HG03565 (cell line): ENCODE measurements at regions not wholly inside any gene's neighbourhood (a gene's known extent, or its start where the extent isn't known, plus 50 kb on each side); places are given as distances from the start of the nearest gene placed in this dataset.

Source experiments
- ATAC-seq: cut with Tn5 transposase; IDR thresholded peaks from one replicate; pipeline ENCODE4 v1.9.1; 2021; ENCODE audit warnings: mild to moderate bottlenecking, moderate library complexity; ENCODE audit not compliant: unreplicated experiment

DNA sequence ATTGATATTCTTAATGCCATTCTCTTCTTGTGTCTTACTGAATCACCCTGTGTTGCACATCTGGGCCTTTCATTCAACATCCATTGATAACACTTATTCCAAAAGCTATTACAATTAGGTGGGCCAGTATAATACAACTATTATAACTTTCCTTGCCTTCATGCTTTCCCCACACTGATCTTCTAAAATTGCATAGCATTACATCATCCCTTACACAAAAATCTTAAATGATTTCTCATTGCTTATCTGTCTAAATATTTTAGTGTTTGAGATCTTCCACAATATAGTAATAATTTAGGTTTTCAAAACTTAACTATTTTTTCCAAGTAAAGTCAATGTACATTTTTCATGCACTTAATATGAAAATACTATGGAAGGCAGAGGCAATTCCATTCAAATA, 1634.1 kb downstream of the PLA2G4A start:
- no peak for ATAC-seq

DNA sequence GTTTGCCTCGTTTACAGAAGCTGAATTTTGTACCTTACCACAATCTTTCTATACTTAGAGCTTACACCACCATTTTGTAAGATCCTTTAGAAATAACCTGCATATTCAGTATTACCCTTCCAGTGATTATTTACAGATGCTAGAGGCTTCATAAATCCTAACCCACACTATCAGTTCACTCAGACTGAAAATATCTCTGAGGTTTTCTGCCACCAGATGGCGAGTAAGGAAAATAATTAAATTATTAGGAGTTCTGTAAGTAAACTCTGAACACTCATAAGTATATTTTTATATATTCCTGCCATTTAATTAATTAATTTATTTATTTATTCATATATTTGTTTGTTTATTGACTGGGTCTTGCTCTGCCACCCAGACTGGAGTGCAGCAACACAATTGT, 1635.2 kb downstream of the PLA2G4A start:
- ATAC-seq, result no peak

DNA sequence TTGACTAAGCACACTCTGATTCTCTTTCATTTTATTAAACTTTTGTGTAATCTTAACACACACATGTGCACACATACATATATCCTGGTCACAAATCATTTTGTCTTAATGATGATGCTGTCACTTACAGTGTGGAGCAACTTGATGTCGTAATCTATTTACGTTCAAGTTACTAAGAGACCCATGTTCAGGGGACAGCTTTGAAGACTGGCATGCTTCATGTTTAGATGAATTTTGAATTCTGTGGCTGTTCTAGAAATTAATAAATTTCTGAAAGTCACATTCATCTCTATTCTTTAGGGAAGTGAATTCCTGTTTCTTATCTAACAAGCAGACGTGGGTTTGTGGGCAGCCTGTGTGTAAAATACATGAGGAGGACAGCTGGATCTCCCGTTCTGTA, 1637.8 kb downstream of the PLA2G4A start:
- ATAC-seq, result no peak

DNA sequence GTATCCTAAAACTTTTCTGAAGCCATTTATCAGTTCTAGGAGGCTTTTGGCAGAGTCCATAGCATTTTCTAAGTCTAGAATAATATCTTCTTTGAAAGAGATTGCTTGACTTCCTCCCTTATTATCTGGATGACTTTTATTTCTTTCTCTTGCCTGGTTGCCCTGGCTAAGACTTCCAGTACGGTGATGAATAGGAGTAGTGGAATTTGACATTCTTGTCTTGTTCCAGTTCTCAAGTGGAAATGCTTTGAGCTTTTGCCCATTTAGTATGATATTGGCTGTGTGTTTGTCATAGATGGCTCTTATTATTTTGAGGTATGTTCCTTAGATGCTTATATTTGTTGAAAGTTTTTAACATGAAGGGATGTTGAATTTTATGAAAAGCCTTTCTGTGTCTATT, 1647.9 kb downstream of the PLA2G4A start:
- no peak for ATAC-seq

DNA sequence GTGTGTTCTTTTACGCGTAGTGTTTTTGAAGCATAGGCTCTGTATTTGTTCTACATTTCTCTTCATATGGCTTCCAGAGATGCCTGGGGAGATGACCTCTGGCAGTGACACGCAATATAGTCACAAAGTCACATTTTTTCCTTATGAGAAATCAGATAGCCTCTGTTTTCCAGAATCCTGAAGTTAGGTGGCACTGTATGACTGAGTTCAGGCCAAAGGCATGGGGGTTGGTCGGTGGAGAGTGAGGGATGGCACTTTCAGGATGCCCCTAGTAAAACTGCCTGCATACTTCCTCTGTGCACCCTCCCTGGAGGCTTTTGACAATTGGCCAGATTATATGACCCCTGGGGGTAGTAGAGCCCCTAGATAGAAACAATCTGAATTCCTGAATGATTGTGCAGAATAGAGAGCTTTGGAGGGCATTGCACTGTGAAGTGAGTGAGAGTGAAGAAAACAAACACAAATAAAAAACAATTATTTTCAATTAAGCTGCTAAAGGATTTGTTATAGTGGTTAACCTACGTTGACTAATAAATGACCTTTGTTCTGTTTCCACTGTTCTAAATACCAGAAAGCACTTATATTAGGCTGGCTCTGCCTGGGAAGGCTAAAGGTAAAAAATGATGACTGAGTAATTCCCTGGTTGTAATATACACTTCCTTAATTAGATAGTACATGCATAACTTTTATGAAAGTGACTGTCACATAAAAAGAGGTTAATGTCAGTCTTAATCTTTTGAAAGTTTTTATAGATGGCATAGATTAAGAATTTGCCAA, 1660.8 kb downstream of the PLA2G4A start:
- no peak for ATAC-seq

DNA sequence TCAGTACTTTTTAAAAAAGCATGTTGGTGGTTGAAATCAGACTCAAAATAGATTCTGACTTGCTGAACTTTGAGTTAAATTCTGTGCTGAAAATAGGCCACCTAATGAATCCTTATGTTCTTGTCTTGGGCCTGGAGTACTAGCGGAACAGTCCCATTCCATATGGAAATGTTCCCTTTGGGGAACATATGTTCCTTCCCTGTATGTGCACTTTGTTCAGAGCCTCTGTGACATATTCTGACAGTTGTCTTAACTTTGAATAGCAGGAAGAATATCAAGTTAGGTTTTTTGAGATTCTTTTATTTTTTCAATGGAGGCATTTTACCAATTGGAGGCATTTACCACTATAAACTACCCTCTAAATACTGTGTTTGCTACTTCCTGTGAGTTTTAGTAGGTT, 1667.8 kb downstream of the PLA2G4A start:
- no peak for ATAC-seq

DNA sequence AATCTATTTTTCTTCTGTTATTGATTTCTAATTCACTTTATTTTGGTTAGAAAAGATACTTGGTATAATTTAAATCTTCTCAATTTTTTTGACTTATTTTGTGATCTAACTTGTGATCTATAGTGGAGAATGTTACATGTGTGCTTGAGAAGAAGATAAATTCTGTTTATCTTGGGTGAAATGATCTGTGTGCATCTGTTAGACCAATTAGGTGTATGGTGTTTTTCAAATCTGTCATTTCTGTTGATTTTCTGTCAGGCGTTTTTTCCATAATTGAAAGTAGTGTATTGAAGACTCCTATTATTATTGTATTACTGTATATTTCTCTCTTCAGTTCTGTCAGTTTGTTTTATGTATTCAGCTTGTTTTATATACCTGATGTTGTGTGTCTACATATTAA, 1668.3 kb downstream of the PLA2G4A start:
- ATAC-seq, result no peak

DNA sequence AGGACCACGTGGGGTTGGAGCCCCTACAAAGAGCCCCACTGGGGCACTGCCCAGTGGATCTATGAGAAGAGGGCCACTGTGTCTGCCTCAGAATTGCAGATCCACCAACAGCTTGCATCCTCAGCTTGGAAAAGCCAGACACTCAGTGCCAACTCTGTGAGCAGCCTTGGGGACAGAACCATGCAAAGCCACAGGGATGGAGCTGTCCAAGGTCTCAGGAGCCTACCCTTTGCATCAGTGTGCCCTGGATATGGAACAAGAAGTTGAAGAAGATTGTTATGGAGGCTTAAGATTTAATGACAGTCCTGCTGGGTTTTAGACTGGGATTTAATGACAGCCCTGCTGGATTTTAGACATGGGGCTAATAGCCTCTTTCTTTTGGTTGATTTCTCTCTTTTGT, 1670.9 kb downstream of the PLA2G4A start:
- ATAC-seq, result no peak

DNA sequence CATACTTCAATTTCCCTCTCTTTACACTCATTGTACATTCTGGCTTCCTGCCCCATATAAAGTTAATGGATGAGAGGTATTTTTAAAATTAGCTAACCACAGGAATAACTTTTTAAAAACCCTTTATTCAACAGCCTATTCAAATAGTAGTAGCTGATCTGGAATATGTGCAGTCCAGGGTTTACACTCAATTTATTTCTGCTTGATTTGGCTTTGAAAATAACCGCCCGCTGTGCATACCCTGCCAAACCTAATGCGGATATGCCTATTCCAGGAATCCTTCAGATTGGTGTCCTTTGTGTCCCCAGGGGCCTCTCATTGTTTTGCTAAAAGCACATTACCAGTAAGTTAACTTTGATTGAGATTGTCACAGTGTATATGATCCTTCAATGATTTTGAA, 1686.2 kb downstream of the PLA2G4A start:
- ATAC-seq, result no peak

DNA sequence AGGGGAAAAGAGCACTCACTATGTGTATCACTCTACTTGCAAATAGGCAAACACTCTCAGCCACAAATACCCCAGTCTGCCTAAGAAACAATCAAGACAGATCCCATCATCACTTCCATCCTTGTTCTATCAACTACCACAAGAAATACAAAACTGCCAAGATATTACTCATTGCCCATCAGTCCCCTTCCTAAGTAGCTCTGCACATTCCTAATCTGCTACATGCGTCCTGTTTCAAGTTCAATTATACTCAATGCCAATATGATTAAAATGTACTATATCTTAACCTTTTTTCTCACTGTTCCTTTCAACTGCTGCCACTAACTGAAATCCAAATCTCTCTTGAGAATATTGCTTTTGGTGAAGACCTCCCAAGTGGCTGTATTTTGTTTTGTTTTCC, 1688.4 kb downstream of the PLA2G4A start:
- ATAC-seq, result no peak

DNA sequence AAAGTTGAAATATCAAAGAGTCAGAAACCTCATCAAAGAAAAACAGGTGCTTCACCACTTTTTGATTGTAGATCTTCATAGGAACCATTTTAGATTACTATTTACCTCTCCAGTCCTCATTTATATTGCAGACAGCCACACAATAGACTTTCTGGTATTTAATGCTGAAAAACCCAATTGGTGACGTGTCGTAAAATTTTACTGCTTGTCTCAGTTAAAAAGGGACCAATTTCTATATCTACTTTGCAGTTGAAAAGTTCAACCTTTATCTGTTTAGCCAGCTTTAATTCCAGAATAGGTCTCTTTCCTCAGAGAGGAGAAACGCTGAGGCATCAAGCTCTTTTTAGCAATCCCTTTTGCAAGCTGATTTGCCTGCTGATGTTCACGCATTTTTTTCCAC, 1722.4 kb downstream of the PLA2G4A start:
- no peak for ATAC-seq

DNA sequence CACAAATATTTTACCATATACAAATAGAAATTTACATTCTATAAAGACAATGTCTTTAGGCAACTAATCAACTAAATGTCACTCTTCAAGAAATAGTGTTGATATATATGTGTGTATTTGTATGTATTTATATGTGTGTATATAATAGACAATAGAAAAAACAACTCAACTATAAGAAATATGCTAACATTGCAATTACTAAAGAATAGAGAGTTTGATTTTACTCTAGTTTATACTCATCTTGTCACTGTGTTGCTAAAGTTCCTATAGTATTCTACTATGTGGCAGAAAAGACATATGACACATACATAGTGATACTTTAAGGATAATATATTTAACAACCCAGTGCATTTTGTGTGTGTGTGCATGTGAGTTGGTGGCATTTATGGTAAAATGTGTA, 1728.3 kb downstream of the PLA2G4A start:
- no peak for ATAC-seq

DNA sequence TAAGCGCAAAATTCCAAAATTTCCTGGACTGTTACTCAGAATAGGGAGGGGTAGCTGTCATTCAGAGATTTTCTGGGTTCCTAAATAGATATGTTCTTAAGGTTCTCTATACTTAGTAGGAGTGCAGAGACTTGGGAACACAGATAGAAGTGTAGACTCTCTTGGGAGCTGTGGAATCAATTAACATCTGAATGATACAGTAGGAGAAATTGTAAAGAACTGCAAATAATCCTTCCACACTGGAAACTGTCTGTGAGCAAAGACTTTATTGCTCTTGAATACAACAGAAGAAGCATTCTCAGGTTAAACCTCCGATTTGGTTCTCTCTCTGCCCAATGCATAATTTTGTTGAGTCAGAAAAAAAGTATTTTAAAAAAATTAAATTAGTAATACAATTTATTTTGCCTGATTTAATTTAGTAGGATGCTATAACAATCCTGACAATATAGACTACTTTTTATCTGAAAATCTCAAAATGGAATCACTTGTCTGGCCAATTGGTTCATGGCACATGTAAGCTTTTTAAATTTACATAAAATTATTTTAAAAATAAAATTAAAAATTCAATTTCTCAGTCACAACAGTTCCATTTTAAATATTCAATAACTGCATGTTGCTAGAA, 1754.3 kb downstream of the PLA2G4A start:
- ATAC-seq, result no peak

DNA sequence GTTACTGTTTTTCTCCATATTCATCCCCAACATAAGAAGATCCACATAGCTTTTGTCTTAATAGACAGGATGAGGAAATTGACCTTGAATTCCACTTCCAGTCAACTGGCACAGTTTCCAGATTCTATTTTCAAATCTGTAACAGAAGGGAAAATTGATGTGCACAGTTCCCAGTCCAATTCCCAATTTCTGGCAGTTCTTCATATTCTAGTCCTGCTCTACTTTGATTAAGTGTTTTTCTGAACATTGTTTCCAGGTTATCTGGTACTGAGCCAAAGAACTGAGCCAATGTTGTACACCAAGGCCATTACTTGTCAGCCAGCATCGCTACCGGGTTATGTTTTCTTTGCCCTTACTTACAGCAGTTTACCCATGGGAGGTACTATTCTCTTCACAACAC, 1755.4 kb downstream of the PLA2G4A start:
- no peak for ATAC-seq

DNA sequence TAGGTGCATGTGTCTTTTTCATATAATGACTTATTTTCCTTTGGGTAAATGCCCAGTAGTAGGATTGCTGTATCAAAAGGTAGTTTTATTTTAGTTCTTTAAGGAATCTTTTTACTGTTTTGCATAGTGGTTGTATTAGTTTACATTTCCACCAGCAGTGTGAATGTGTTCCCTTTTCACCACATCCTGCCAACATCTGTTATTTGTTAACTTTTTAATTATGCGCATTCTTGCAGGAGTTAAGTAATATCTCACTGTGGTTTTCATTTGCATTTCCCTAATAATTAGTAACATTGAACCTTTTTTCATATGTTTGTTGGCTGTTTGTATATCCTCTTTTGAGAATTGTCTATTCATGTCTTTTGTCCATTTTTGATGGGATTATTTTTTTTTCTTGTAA, 1761.9 kb downstream of the PLA2G4A start:
- ATAC-seq, result no peak

DNA sequence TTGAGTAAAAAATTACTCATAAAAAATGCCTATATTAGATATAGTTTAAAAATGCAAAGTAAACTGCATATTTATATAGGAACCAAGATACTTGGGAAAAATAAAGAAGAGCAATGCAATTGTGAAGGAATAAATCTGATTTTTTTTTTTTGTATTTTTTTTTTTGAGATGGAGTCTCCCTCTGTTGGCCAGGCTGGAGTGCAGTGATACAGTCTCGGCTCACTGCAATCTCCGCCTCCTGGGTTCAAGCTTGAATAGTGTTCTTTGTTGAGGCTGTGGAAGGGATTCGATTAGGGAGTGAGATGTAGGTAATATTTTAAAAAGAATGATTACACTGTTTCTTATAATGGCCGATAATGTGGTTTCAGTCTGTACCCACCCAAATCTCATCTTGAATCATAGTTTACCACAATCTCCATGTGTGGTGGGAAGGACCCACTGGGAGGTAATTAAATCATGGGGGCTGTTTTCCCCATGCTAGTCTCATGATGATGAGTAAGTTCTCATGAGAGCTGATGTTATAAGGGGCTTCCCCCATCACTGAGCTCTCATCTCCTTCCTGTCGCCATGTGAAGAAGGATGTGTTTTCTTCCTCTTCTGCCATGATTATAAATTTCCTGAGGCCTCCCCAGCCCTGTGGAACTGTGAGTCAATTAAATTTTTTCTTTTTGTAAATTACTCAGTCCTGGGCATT, 1765.9 kb downstream of the PLA2G4A start:
- ATAC-seq, result no peak

DNA sequence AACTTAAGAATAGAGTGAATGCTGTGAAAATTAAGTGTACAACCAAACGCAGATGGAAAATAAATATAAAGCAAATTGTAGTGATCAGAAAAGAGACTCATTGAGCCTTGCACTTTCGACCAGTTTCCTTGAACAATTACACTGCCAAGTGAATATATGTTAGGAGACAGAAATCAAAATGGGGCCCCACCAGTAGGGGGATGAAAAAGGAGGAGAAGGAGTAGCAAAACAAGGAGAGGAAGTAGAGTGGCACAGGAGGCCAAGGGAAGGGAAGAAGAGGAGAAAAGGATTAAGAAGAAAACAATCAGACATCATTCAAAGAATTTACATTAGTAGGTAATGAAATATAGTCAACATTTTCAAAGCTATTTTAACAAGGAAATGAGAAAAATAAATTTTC, 1770.6 kb downstream of the PLA2G4A start:
- ATAC-seq, result no peak

DNA sequence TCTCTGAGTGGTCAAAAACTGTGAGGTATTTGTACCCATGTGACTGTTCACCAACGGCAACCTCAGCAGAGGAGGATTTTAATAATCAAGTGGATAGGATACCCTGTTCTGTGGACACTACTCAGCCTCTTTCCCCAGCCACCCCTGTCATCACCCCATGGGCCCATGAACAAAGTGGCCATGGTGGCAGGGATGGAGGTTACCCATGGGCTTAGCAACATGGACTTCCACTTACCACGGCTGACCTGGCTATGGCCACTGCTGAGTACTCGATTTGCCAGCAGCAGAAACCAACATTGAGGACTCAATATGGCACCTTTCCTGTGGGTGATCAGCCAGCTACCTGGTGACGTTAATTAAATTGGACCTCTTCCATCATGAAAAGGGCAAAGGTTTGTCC, 1782.7 kb downstream of the PLA2G4A start:
- no peak for ATAC-seq

DNA sequence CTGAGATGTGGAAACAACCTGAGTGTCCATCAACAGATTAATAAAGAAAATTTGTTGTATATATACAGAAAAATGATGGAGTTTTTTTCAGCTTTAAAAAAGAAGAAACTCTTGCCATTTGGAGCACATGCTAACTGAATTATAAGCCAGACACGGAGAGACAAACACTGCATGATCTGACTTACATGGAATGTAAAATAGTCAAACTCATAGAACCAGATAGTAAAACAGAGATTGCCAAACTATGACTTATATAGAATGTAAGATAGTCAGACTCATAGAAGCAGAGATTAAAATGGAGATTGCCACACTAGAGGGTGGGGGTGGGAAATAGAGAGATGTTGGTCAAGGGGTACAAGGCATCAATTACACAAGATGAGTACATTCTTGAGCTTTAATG, 1786.6 kb downstream of the PLA2G4A start:
- no peak for ATAC-seq

DNA sequence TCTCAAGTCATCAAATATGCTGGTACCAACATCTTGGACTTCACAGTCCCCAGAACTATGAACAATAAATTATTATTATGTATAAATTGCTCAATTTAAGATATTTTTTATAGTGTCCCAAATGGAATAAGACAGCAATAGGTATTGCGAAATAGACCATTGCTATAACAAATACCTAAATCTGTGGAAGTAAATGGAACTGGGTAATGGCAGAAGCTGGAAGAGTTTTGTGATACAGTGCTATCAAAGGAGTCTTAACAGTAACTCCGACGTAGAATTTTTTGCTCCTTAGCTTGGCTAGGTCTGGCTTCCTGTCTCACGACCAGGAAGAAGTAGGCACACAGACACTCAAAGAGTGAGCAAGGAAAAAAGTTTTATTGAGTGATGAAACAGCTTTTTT, 1791.5 kb downstream of the PLA2G4A start:
- no peak for ATAC-seq

DNA sequence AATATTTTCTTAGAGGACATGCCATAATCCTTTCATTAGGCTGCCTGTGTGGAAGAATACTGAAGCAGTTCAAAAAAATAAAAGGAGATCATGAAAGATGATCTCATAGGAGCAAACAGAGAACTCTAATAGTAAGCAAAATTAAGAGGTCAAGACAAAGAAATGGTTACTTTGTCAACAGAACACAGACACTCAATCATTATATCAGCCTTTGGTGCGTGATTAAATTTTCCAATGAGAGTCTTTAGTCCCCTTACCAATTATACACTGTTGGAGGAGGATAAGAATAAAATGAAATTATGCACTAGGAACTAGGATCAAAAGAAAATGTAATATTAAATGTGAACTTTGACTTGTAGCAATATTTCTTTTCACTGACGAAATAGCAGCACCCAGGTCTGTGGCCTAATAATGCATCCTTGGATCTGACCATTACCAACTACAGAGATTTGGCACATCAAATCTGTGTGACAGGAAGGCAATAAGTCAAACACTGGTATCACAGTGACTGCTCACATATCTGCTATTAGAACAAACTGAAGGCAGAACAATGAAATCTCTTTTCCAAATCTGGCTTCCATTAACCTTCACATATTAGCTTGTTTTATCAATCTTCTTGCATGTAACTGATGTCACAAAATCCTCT, 1812.9 kb downstream of the PLA2G4A start:
- ATAC-seq, result no peak

DNA sequence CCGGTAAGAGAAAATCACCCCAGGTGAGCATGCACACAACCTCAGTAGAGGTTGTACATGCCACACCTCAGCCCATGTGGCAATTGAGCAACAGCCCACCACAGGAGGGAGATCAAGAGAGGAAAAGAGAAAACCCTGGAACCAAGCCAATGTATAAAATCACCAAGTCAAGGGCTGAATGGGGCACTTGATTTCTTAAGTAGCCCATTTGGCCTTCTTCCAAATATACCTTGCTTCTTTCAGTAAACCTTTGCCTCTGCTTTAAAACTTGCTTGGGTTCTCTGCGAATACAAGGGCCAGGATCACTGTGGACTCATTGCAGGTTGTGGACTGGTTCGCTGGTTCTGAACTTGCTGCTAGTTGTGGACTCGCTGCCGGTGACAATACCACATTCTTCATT, 1814.0 kb downstream of the PLA2G4A start:
- no peak for ATAC-seq
